Fibroblast of lung (primary cell): ENCODE measurements at regions not wholly inside any gene's neighbourhood (a gene's known extent, or its start where the extent isn't known, plus 50 kb on each side); places are given as distances from the start of the nearest gene placed in this dataset.

ENCODE experiments used
- DNase-seq, 2 donors: peaks; one replicate each; pipeline versions ENCODE4 v3.0.0 to v3.0.0-alpha.2; 2010; ENCODE audit warnings: low read depth in 2 of 2
- H2AFZ ChIP-seq: 2 replicates; pipeline ENCODE4 v1.5.1; 2012; ENCODE audit warnings: low read length, control low read depth, inconsistent platforms
- H3K27ac ChIP-seq: 2 replicates; pipeline ENCODE4 v1.5.1; 2011; ENCODE audit warnings: low read length, control low read depth; ENCODE audit not compliant: insufficient read depth
- H3K27me3 ChIP-seq: 2 replicates; pipeline ENCODE4 v1.5.1; 2011; ENCODE audit warnings: mild to moderate bottlenecking, low read length; ENCODE audit not compliant: control insufficient read depth, insufficient read depth
- H3K36me3 ChIP-seq: 2 replicates; pipeline ENCODE4 v1.5.1; 2011; ENCODE audit warnings: low read length; ENCODE audit not compliant: control insufficient read depth, insufficient read depth
- H3K4me1 ChIP-seq: 2 replicates; pipeline ENCODE4 v1.5.1; 2011; ENCODE audit warnings: low read length; ENCODE audit not compliant: control insufficient read depth, insufficient read depth; ENCODE audit errors: extremely low read depth
- H3K4me2 ChIP-seq: 2 replicates; pipeline ENCODE4 v1.5.1; 2011; ENCODE audit warnings: low read length, control low read depth; ENCODE audit not compliant: insufficient read depth; ENCODE audit errors: extremely low read depth
- H3K4me3 ChIP-seq, 4 experiments: fragments of 200-600 bp in 1 of 4; sonication (generic) in 1 of 4; replicated peaks in 1 of 4; 2 replicates each; pipeline ENCODE4 v1.5.1; 2011 to 2016; ENCODE audit warnings: low read length in 4 of 4, low read depth in 3 of 4, mild to moderate bottlenecking in 3 of 4, control low read depth in 2 of 4, inconsistent platforms in 1 of 4, mixed read lengths in 1 of 4; ENCODE audit not compliant: insufficient read depth in 1 of 4; ENCODE audit errors: control extremely low read depth in 1 of 4
- H3K79me2 ChIP-seq: 2 replicates; pipeline ENCODE4 v1.5.1; 2012; ENCODE audit warnings: mild to moderate bottlenecking, low read length, inconsistent platforms; ENCODE audit not compliant: control insufficient read depth, insufficient read depth
- H3K9ac ChIP-seq: 2 replicates; pipeline ENCODE4 v1.5.1; 2011; ENCODE audit warnings: mild to moderate bottlenecking, low read length, control low read depth; ENCODE audit not compliant: insufficient read depth
- H3K9me3 ChIP-seq: 2 replicates; pipeline ENCODE4 v1.5.1; 2012; ENCODE audit warnings: low read depth, low read length; ENCODE audit not compliant: control insufficient read depth, insufficient read depth
- H4K20me1 ChIP-seq: 2 replicates; pipeline ENCODE4 v1.5.1; 2011; ENCODE audit warnings: low read length; ENCODE audit not compliant: control insufficient read depth, insufficient read depth; ENCODE audit errors: extremely low read depth
- EZH2 ChIP-seq: IDR thresholded peaks from 2 replicates; pipeline ENCODE4 v1.5.1; 2012; ENCODE audit warnings: low read length, control low read depth, mild to moderate bottlenecking; ENCODE audit errors: missing control alignments
- TF ChIP-seq, protein P1 (sequence below), 2 donors: IDR thresholded peaks in 1 of 2; conservative IDR thresholded peaks in 1 of 2; 1 replicate in 1 of 2; 2 replicates in 1 of 2; pipeline ENCODE4 v1.5.1; 2011 to 2012; ENCODE audit warnings: low read length in 2 of 2, control low read depth in 1 of 2, inconsistent platforms in 1 of 2, low read depth in 1 of 2, mild to moderate bottlenecking in 1 of 2

DNA sequence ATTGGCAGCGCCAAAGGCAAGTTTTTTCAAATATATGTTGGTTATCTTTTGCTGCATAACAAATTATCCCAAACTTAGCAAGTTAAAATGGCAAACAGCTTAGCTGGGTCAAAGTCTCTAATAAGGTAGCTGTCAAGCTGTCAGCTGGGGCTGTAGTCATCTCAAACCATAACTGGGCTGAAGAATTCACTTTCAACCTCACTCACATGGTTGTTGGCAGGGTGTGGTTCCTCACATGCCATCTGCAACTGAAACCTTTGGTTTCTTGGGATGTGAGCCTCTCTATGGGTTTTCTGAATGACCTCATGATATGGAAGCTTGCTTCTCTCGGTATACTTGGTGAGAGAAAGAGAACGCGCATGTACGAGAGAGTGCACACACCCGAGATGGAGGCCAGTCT lies 125.4 kb downstream of the LRIG3 start:
- Histone ChIP-seq H3K9me3 (no peaks in the 10 kb centered on the region), H3K27ac (no peak overlapping the region), H3K4me3 (no peak overlapping the region), H3K4me1 (no peaks in the 10 kb centered on the region), H3K27me3 (no peaks in the 10 kb centered on the region), H3K4me2 (no peak overlapping the region), H3K79me2 (no peaks in the 10 kb centered on the region), H3K36me3 (no peaks in the 10 kb centered on the region), H2AFZ (no peak overlapping the region), H3K9ac (no peak overlapping the region), H4K20me1 (no peaks in the 10 kb centered on the region)
- no peak for DNase-seq
- TF ChIP-seq, protein P1, sequence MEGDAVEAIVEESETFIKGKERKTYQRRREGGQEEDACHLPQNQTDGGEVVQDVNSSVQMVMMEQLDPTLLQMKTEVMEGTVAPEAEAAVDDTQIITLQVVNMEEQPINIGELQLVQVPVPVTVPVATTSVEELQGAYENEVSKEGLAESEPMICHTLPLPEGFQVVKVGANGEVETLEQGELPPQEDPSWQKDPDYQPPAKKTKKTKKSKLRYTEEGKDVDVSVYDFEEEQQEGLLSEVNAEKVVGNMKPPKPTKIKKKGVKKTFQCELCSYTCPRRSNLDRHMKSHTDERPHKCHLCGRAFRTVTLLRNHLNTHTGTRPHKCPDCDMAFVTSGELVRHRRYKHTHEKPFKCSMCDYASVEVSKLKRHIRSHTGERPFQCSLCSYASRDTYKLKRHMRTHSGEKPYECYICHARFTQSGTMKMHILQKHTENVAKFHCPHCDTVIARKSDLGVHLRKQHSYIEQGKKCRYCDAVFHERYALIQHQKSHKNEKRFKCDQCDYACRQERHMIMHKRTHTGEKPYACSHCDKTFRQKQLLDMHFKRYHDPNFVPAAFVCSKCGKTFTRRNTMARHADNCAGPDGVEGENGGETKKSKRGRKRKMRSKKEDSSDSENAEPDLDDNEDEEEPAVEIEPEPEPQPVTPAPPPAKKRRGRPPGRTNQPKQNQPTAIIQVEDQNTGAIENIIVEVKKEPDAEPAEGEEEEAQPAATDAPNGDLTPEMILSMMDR (conservative IDR thresholded peaks at IDR 0.05 in 1 of 2, IDR thresholded peaks at IDR 0.05 in 1 of 2; ENCODE audit: low read depth in 1 of 2, low read length in 2 of 2): no peak
- TF ChIP-seq EZH2: no peak

DNA sequence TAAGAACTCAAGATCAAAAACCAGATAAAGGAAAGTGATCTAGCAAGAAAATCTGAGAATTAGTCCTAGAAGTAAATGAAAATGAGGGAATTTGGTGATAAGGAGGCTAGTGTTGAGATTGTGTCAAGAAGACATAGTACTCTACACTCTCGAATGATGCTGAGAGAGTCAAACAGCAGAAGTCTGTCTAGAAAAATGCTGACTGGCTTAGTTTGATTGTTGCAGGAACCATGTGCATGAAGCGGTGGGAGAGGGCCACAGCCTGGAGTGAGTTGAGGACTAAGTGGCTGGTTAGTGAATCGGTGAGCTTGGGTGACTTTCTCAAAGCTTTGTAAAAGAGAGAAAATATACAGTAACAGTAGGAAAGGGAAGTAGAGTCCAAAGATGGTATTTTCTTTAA lies 124.5 kb downstream of the LRIG3 start:
- TF ChIP-seq, protein P1 (conservative IDR thresholded peaks at IDR 0.05 in 1 of 2, IDR thresholded peaks at IDR 0.05 in 1 of 2; ENCODE audit: low read depth in 1 of 2, low read length in 2 of 2): no peak
- no peak for TF ChIP-seq EZH2
- Histone ChIP-seq H3K27me3 (no peaks in the 10 kb centered on the region), H3K9ac (no peak overlapping the region), H3K9me3 (no peaks in the 10 kb centered on the region), H2AFZ (no peak overlapping the region), H3K4me2 (no peak overlapping the region), H3K79me2 (no peaks in the 10 kb centered on the region), H4K20me1 (no peaks in the 10 kb centered on the region), H3K27ac (no peak overlapping the region), H3K4me1 (no peaks in the 10 kb centered on the region), H3K4me3 (no peak overlapping the region), H3K36me3 (no peaks in the 10 kb centered on the region)
- DNase-seq: no peak

DNA sequence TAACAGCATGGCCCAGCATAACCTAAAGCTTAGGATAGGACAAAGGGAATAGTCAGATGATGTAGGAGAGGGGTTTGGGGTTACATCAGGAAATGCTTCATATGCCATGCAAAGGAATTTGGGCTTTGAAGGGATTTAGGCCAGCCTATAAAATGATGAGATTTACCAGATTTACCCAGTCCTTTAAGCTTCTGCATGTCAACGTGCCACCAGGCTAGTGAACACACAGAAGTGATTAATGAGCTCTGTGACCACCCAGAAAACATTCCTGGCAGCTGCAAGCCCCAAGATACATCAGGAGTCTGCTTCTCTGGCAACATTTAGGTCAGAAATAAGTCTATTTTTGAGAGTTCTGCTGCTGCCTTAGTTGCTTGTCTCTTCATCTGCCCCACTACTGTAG lies 118.3 kb downstream of the LRIG3 start:
- Histone ChIP-seq H2AFZ (no peak overlapping the region), H3K36me3 (no peaks in the 10 kb centered on the region), H3K9me3 (no peaks in the 10 kb centered on the region), H3K4me1 (peaks cover 2% of the 10 kb centered on the region), H3K27ac (no peak overlapping the region), H3K9ac (no peak overlapping the region), H4K20me1 (no peaks in the 10 kb centered on the region), H3K79me2 (no peaks in the 10 kb centered on the region), H3K27me3 (no peaks in the 10 kb centered on the region), H3K4me2 (no peak overlapping the region), H3K4me3 (no peak overlapping the region)
- TF ChIP-seq, protein P1 (conservative IDR thresholded peaks at IDR 0.05 in 1 of 2, IDR thresholded peaks at IDR 0.05 in 1 of 2; ENCODE audit: low read depth in 1 of 2, low read length in 2 of 2): no peak
- no peak for TF ChIP-seq EZH2
- DNase-seq: peak in 1 of 2 donors; percentile 59
